Astrocyte (in vitro differentiated cells and primary cell): ENCODE measurements at regions not wholly inside any gene's neighbourhood (a gene's known extent, or its start where the extent isn't known, plus 50 kb on each side); places are given as distances from the start of the nearest gene placed in this dataset.

Experiments used
- DNase-seq: peaks from one replicate; pipeline ENCODE4 v3.0.0-alpha.2; 2010; ENCODE audit warnings: low read depth
- FAIRE-seq: peaks from 2 replicates; lab custom pipeline; 2011; peaks lifted over from hg19 to GRCh38; lab: Jason Lieb, UNC
- H2AFZ ChIP-seq: 2 replicates; pipeline ENCODE4 v1.6.0; 2012; ENCODE audit warnings: low read depth, low read length, inconsistent platforms
- H3K27ac ChIP-seq: 2 replicates; pipeline ENCODE4 v1.5.1; 2011; ENCODE audit warnings: low read depth, low read length, inconsistent platforms
- H3K27me3 ChIP-seq: 2 replicates; pipeline ENCODE4 v1.6.0; 2011; ENCODE audit warnings: low read length, inconsistent platforms; ENCODE audit not compliant: insufficient read depth
- H3K36me3 ChIP-seq: 2 replicates; pipeline ENCODE4 v1.5.1; 2011; ENCODE audit warnings: low read length, inconsistent platforms; ENCODE audit not compliant: insufficient read depth
- H3K4me1 ChIP-seq: 2 replicates; pipeline ENCODE4 v1.5.1; 2011; ENCODE audit warnings: low read length, inconsistent platforms; ENCODE audit not compliant: insufficient read depth
- H3K4me2 ChIP-seq: 2 replicates; pipeline ENCODE4 v1.6.0; 2012; ENCODE audit warnings: low read length, inconsistent platforms
- H3K4me3 ChIP-seq: 2 replicates; pipeline ENCODE4 v1.5.1; 2011; ENCODE audit warnings: low read depth, mild to moderate bottlenecking, low read length, inconsistent platforms; ENCODE audit not compliant: insufficient read depth
- H3K79me2 ChIP-seq: 2 replicates; pipeline ENCODE4 v1.6.0; 2012; ENCODE audit warnings: mild to moderate bottlenecking, low read length, inconsistent platforms; ENCODE audit not compliant: insufficient read depth
- H3K9ac ChIP-seq: 2 replicates; pipeline ENCODE4 v1.6.0; 2012; ENCODE audit warnings: mild to moderate bottlenecking, low read length, inconsistent platforms
- H3K9me3 ChIP-seq: 2 replicates; pipeline ENCODE4 v1.5.1; 2012; ENCODE audit warnings: low read depth, mild to moderate bottlenecking, low read length, inconsistent platforms; ENCODE audit not compliant: insufficient read depth
- H4K20me1 ChIP-seq: 2 replicates; pipeline ENCODE4 v1.6.0; 2012; ENCODE audit warnings: low read length, inconsistent platforms; ENCODE audit not compliant: insufficient read depth
- H3K27ac Mint-ChIP-seq: one replicate; pipeline ENCODE4 v1.8.0; 2021; ENCODE audit warnings: mild to moderate bottlenecking, mixed read lengths; ENCODE audit not compliant: unreplicated experiment
- H3K27me3 Mint-ChIP-seq: one replicate; pipeline ENCODE4 v1.8.0; 2021; ENCODE audit warnings: low read depth, mixed read lengths; ENCODE audit not compliant: unreplicated experiment
- H3K36me3 Mint-ChIP-seq: one replicate; pipeline ENCODE4 v1.8.0; 2021; ENCODE audit warnings: low read depth, mixed read lengths; ENCODE audit not compliant: unreplicated experiment
- H3K4me1 Mint-ChIP-seq: one replicate; pipeline ENCODE4 v1.8.0; 2021; ENCODE audit warnings: low read depth, mixed read lengths; ENCODE audit not compliant: unreplicated experiment
- H3K4me3 Mint-ChIP-seq: one replicate; pipeline ENCODE4 v1.8.0; 2021; ENCODE audit warnings: mild to moderate bottlenecking, moderate library complexity, mixed read lengths; ENCODE audit not compliant: unreplicated experiment
- H3K9me3 Mint-ChIP-seq: one replicate; pipeline ENCODE4 v1.8.0; 2021; ENCODE audit warnings: mild to moderate bottlenecking, mixed read lengths; ENCODE audit not compliant: unreplicated experiment
- CTCF ChIP-seq: IDR thresholded peaks from 2 replicates; pipeline ENCODE4 v1.5.1; 2011; ENCODE audit warnings: low read depth, mild to moderate bottlenecking, inconsistent platforms, low read length, moderate library complexity; ENCODE audit not compliant: insufficient read depth
- EZH2 ChIP-seq: IDR thresholded peaks from 2 replicates; pipeline ENCODE4 v1.6.1; 2012; ENCODE audit warnings: mild to moderate bottlenecking, low read length, inconsistent platforms; ENCODE audit not compliant: insufficient read depth

- Mint-ChIP-seq H3K27ac (no peak overlapping the region), H3K4me3 (no peak overlapping the region), H3K4me1 (no peaks in the 10 kb centered on the region), H3K9me3 (no peaks in the 10 kb centered on the region), H3K36me3 (no peaks in the 10 kb centered on the region), H3K27me3 (peaks cover 9% of the 10 kb centered on the region)
- no peaks in the 10 kb centered on the region for H3K36me3 ChIP-seq
- peak; percentile 9 for FAIRE-seq
- H3K9me3 ChIP-seq = no peaks in the 10 kb centered on the region
- DNase-seq = peak; percentile 42
- H3K4me1 ChIP-seq = no peaks in the 10 kb centered on the region
- TF ChIP-seq EZH2 (no peak), CTCF (no peak)
- H3K27ac ChIP-seq = no peak overlapping the region
- no peaks in the 10 kb centered on the region for H3K27me3 ChIP-seq
- H2AFZ ChIP-seq = no peak overlapping the region
- no peaks in the 10 kb centered on the region for H3K79me2 ChIP-seq
- no peaks in the 10 kb centered on the region for H4K20me1 ChIP-seq
- H3K4me2 ChIP-seq = no peak overlapping the region
- H3K4me3 ChIP-seq = no peak overlapping the region
- H3K9ac ChIP-seq = no peak overlapping the region
Observed at GRCh38 chr18:59056706-59057492, 82.8 kb upstream of the SEC11C start.

GRCh38 chr18:59057493-59057795, 82.2 kb upstream of the SEC11C start:
- no peaks in the 10 kb centered on the region for H3K36me3 ChIP-seq
- H3K27me3 Mint-ChIP-seq = peaks cover 9% of the 10 kb centered on the region
- H3K36me3 Mint-ChIP-seq = no peaks in the 10 kb centered on the region
- no peak overlapping the region for H3K27ac ChIP-seq
- H3K4me3 ChIP-seq = no peak overlapping the region
- no peaks in the 10 kb centered on the region for H3K9me3 Mint-ChIP-seq
- DNase-seq = no peak
- H3K79me2 ChIP-seq = no peaks in the 10 kb centered on the region
- H3K4me1 ChIP-seq = no peaks in the 10 kb centered on the region
- TF ChIP-seq EZH2 (no peak), CTCF (no peak)
- no peak overlapping the region for H2AFZ ChIP-seq
- no peak overlapping the region for H3K27ac Mint-ChIP-seq
- no peak overlapping the region for H3K4me2 ChIP-seq
- H3K4me3 Mint-ChIP-seq = no peak overlapping the region
- no peak overlapping the region for H3K9ac ChIP-seq
- no peaks in the 10 kb centered on the region for H3K9me3 ChIP-seq
- H3K27me3 ChIP-seq = no peaks in the 10 kb centered on the region
- no peaks in the 10 kb centered on the region for H3K4me1 Mint-ChIP-seq
- no peaks in the 10 kb centered on the region for H4K20me1 ChIP-seq
- FAIRE-seq = no peak

GRCh38 chr18:59057969-59058368, 81.7 kb upstream of the SEC11C start:
- Histone ChIP-seq H3K4me1 (no peaks in the 10 kb centered on the region), H2AFZ (no peak overlapping the region), H3K79me2 (no peaks in the 10 kb centered on the region), H3K4me3 (no peak overlapping the region), H3K36me3 (no peaks in the 10 kb centered on the region), H3K4me2 (no peak overlapping the region), H3K27ac (no peak overlapping the region), H3K27me3 (no peaks in the 10 kb centered on the region), H3K9ac (no peak overlapping the region), H3K9me3 (no peaks in the 10 kb centered on the region), H4K20me1 (no peaks in the 10 kb centered on the region)
- TF ChIP-seq EZH2 (no peak), CTCF (no peak)
- DNase-seq = peak; percentile 84
- no peaks in the 10 kb centered on the region for H3K9me3 Mint-ChIP-seq
- no peaks in the 10 kb centered on the region for H3K36me3 Mint-ChIP-seq
- H3K27ac Mint-ChIP-seq = no peak overlapping the region
- no peak overlapping the region for H3K4me3 Mint-ChIP-seq
- FAIRE-seq = peak; percentile 59
- no peaks in the 10 kb centered on the region for H3K4me1 Mint-ChIP-seq
- peaks cover 8% of the 10 kb centered on the region for H3K27me3 Mint-ChIP-seq
